ENCODE measurements at regions not wholly inside any gene's neighbourhood (a gene's known extent, or its start where the extent isn't known, plus 50 kb on each side); places are given as distances from the start of the nearest gene placed in this dataset.
"Not testable (repeated sequence)": the region's sequence is repeated elsewhere in the genome, so short reads cannot be mapped to it uniquely, and the experiment has no call there.

DNA sequence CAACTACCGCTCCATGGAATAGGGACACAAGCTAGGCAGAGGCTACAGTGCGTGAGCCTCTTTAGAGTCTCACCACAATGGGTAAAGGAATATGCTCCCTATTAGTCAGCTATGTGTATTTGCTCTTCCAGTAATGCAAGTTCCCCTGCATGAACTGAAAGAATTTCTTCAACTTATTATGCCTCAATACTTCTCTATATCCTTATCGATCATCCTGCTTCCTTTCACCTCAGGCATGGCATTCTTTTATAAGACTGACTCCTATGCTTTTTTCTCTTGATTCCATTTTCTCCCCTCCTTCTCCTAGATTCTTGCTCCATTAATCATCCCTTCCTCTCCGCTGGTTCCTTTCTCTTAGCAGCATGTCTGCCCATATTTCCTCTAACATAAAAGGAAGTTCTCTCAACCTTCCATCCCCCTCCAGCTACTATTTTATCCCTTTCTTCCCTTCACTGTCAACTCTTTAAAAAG, 94.5 kb upstream of the CPM start:
- in situ Hi-C loops (cut with HindIII; ENCODE audit: low sequenced_read_pairs), result no loop called here

DNA sequence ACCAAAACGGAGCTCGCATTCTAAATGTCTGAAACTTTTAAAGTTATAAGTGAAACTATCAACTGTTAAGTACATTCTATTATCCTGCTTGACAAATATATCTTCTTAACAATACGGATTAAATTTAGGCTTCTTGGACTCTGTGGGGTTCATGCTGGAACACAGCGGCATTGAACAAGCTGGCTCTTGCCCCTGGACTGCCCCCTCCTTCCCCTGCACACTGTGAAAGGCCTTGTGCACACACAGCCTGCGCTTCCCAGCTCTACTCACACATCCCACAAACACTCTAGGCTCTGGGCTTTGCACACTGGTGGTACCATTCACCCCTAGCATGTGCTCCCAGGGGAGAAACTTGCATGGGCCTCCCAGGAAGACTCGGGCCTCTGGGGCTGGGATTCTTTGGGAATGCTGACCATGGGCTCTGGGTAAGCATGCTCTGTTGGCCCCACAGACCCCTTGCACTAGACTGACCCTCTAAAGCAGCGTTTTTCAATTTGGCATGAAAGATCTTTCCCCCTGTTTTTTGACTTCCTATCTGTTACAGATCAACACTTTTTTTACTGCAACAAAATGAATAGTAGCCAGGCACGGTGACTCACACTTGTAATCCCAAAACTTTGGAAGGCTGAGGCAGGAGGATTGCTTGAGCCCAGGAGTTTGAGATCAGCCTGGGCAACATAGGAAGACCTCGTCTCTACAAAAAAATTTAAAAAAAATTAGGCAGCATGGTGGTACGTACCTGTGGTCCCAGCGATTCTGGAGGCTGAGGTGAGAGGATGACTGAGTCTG, 96.2 kb upstream of the CPM start:
- in situ Hi-C loops (cut with HindIII; ENCODE audit: low sequenced_read_pairs), result no loop called here

DNA sequence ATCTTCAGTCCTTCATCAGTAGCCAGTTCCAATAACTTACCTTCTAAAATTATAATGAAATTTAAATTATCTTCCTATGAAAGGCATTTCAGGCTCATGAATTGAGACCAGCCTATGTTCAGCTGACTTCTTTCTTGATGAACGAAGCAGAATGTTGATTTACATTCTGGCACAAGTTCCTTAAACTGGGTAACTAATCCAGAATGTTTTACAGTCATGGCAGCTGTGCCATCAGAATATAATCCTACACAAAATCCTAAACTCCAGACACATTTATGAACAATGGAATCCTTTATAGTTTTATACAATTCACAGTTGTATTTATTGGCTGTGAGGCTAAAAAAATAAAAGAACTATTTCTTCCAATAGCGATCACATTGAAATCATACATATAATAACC, 97.3 kb upstream of the CPM start:
- in situ Hi-C loops (cut with HindIII; ENCODE audit: low sequenced_read_pairs), result no loop called here

DNA sequence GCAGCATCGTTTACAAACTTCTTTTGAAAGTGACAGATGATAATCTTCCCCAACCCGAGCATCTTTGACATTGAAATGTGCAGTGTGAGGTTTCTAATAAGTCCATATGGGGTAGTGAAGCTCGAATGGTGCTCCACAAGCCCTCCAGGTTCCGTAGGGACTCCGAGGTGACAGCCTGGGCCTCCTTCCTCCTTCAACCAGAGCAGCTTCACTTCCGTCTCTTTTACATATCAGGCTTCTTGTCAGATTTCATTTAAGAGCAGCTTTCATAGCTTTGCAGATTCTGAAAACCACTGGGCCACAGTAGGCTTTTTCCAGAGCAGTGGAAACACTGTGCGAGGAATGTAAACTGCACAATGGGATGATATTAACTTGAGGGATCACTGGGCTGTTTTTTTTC, 103.6 kb upstream of the CPM start:
- in situ Hi-C loops (cut with HindIII; ENCODE audit: low sequenced_read_pairs), result no loop called here

DNA sequence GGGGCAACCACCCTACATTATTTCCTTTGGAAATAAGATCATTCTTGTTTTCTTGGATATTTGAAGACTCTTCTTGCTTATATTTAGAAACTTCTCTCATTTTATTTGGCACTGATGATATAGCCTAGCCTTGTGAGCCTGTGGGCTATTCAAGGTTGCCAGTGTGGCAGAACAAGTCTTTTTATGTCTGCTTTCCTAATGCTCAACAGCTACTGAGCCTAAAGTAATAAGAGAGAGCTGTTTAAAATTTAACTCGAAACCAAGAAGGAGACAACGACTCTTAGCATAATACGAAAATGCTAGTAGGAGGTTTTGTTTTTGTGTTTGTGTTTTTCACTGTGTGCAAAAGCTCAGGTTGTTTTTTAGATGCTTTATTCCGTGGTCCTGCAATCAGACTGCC, 104.0 kb upstream of the CPM start:
- in situ Hi-C loops (cut with HindIII; ENCODE audit: low sequenced_read_pairs), result no loop called here

DNA sequence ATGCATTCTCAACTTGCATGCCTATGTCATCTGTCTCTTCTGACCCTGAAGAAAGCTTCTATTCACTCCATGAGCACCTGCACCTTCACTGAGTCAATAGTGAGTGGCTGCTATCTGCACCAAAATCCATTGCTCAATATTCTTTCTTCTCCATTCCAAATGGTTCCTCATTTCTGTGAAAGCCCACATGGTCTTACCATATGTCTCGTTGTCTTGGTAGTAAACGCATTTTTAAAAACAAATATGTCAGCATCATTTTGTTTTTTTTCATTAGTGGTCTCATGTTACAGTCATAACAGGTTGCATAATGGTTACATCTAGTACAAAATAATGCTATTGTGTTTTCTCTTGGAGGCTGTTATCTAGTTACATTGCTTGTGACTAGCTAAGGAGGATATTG, 106.9 kb upstream of the CPM start:
- in situ Hi-C loops (cut with HindIII; ENCODE audit: low sequenced_read_pairs), result no loop called here

DNA sequence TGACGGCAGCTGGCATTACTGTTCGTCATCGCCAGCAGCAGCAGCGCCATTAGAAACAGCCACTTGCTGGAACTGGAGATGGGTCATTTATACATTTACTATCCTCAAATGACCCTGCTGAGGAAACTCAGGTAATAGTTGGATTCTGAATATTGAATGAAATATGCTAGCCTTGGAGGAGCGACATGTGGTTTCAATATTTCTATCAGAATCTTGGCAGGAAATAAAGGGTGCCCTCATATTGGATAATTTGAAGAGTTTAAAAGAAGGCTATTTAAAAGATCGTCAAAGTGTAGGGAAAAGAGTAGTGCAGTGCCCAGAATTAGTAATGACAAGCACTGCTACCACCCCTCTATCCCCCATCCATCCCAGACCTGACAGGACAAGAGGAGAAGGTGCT, 109.6 kb upstream of the CPM start:
- in situ Hi-C loops (cut with HindIII; ENCODE audit: low sequenced_read_pairs), result no loop called here

DNA sequence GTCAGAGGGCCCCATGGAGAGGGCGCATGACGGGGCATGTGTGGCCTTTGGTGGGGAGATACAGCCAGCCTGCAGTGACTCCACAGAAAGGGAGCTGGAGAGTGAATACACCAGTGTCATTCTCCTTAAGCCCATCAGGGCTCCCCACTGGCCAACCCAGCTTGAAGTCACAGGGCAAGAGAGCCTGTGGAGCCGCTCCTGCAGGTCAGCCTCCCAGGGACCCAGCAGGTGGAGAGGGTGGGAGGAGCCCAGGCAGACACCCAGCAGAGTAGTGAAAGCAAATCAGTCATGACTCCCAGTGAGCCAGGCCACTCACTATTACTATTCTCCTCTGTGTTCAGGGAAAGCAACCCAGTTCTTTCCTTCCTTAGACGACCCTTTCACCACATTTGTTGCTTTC, 110.0 kb upstream of the CPM start:
- in situ Hi-C loops (cut with HindIII; ENCODE audit: low sequenced_read_pairs), result no loop called here

DNA sequence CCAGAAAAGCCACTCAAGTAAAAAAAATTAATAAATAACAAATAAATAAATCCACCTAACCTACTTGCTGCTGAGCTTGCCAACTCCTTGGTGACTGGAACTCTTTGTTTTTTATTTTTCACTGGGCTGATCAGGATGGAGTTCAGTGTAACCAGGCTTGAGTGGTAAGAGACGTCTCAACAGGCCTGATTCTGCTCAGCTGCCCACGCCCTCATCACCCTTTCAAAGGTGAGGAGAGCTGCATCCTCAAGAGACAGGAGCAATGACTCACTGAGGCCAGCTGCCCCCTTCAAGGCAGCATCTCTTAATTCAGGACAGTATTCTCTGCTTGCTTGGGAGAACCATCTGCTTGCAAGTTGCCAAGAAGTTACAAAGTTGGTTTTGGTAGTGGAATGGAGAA, 111.9 kb upstream of the CPM start:
- in situ Hi-C loops (cut with HindIII; ENCODE audit: low sequenced_read_pairs), result no loop called here

DNA sequence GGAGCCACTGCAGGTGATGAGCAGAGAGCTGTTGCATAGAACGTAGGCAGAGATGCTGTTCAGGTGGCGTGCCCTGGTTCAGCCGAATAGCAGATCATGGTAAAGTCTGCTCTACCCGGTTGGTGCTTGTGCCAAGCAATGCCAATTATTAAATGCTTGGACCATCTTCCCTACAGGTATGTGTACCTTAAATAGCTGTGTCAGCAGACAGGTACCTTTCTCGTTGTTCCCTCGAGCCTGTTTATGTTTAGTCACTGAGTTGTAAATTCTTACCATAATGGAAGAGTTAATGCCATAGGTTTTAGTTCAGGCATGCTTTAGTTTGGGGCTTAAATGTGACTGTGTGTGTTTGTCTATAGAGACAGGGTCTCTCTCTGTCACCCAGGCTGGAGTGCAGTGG, 112.5 kb upstream of the CPM start:
- in situ Hi-C loops (cut with HindIII; ENCODE audit: low sequenced_read_pairs), result no loop called here

DNA sequence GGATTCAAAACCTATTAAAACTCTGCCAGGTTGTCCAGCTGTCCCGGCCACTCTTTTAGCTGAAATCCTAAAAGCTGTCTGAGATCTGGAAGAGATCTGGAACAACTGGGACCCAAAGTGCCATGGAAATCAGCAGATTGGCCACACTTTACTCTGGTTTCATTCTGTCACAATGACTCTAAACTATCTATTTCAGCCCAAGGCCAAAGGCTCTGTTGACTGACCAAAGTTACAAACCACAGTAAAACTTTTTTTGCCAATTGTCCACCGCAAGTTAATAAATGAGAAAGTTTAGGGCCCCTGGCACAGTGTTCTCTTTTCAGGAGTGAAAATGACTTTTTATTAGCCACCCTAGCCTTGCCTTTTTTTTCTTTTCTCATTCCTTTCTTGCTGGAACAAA, 113.4 kb upstream of the CPM start:
- in situ Hi-C loops (cut with HindIII; ENCODE audit: low sequenced_read_pairs), result no loop called here

DNA sequence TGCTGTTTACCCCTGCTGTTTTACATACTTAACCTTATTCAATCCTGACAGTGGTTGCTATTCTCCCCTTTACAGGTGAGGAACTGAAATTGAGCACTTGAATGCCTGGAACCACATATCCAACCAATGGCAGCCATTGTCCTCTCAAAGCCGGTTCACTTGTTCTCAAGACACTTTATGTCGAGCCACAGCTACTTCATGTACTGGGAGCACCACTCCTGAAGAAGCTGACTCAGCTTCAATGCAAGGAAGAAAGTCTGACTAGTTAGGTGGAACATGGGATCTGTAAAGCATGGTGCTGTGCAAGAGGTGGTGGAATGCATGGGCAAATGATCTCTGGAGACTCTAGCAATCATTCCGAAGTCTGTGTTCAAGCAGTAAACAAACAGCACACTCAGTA, 113.9 kb upstream of the CPM start:
- in situ Hi-C loops (cut with HindIII; ENCODE audit: low sequenced_read_pairs), result no loop called here

DNA sequence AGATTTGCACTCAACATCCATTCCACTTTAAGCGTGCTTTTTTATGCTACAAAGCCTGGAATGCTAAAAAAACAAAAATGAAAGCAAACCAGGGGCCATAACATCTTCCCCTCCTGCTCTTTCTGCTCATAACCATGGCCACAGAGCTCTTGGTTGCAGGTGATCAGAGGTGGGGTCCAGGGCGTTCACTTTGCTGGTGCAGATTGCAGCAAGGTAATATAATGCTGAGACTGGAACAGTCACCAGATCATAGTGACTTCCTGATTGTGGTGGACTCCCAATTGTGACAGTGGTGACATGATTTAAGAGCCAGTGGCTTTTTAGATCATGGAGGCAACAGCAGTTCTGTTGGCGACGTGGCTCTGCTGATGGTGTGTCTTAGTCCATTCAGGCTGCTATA, 115.0 kb upstream of the CPM start:
- in situ Hi-C loops (cut with HindIII; ENCODE audit: low sequenced_read_pairs), result no loop called here

DNA sequence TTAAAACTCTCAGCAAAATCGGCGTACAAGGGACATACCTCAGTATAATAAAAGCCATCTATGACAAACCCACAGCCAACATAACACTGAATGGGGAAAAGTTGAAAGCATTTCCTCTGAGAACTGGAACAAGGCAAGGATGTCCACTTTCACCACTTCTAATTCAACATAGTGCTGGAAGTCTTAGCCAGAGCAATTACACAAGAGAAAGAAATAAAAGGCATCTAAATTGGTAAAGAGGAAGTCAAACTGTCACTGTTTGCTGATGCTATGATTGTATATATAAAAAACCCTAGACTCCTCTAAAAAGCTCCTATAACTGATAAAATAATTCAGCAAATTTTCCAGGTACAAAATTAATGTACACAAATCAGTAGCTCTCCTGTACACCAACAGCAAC, 116.9 kb upstream of the CPM start:
- in situ Hi-C loops (cut with HindIII; ENCODE audit: low sequenced_read_pairs), result not testable (repeated sequence)

DNA sequence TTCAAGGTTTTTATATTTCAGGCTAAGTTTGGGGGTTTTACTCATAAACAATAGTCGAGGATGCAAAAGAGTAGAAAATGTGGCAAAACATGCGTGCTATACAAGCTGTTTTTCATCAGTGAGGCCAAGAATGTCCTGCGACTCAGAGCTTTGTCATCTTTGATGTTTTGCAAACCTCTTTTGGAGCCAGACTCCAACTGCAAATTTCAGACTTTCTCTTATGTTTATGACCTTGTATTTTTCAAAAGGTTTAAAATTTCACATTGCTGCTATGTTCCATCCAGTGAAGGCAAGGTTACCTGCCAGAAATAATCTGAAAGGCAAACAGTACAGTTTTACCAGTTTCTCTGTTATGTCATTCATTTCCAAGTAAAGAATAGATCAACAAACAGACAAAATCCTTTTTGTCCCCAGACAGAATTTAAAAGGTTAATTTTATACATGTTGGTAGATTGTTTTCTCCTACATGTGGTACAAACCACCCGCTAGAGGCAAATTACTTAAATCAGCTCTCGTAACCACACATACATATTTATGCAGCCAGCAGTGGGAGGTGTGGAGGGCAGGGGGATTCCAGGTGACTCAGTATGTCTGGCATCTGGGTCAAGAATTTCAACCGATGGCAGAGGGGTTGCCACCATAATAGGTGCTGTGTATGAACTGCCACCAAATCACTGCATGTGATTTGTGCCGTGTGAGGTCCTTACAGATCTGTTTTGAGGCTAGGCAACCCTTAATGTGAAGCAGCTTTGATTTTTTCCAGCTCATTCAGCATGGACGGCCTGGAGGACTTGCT, 119.8 kb upstream of the CPM start:
- in situ Hi-C loops (cut with HindIII; ENCODE audit: low sequenced_read_pairs), result no loop called here

DNA sequence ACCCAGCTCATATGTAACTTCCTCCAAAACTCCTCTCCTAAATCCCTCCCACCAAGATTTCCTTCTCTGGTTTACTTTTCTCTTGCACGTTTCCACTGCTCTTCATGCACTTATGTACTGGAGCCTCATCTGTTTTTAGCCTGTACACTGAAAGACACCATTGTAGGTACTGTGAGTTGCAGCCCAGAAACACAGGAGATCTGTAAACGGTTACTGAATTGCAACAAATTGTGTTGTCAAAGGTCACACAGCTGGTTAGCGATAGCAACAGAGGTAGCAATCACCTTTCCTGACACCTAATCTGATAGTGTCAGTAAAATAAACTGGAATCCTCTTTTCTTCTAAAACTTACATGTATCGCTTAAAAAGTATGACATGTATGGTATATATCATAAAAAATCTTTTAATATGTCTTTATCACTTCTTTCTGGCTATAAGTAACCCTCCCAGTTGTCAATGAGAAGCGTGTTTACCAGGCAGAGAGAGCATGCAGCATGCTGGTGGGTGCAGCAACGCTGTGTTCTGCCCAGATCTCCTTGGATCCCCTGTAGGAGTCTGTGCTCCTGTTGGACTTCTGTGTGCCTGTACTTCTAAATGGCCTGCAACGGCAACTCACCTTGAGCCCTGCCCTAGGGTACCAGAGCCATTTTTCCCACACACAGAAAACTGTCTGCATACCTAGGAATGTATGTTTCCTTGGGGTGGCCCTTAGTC, 121.5 kb upstream of the CPM start:
- in situ Hi-C loops (cut with HindIII; ENCODE audit: low sequenced_read_pairs), result no loop called here

DNA sequence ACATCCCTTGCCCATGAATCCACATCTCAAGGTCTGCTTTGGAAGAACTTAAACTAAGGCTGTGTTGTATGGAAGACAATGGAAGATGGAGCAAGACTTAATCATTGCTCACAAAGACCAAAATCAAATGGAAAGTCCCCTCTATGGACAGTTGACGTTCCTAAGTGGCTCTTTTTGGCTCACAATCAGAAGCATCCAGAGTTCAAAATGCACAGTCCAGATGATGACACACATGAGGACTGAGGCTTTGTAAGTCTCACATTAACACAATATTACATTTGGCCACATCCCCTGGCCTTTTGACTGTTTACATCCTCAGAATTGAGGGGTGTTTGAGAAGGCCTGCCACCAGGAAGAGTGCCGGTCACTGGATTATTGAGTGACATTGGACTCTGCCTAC, 122.3 kb upstream of the CPM start:
- in situ Hi-C loops (cut with HindIII; ENCODE audit: low sequenced_read_pairs), result no loop called here

DNA sequence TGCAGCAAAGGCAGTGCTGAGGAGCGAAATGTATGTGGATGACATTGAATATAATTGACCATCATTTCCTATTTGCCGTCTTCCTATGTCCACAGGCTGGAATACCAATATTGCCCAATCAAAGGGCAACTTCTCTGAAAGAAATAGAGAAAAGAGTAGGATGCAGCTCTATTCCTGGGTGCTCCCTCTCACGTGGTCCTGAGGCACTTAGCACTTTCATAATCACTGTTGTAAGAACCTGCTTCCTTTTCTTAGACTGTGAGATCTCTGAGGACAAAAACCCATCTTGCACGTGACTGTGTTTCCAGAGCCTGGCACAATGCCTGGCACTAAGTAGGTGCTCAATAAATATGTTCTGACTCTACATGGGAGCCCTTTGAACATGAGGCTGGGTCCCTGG, 122.7 kb upstream of the CPM start:
- in situ Hi-C loops (cut with HindIII; ENCODE audit: low sequenced_read_pairs), result no loop called here

DNA sequence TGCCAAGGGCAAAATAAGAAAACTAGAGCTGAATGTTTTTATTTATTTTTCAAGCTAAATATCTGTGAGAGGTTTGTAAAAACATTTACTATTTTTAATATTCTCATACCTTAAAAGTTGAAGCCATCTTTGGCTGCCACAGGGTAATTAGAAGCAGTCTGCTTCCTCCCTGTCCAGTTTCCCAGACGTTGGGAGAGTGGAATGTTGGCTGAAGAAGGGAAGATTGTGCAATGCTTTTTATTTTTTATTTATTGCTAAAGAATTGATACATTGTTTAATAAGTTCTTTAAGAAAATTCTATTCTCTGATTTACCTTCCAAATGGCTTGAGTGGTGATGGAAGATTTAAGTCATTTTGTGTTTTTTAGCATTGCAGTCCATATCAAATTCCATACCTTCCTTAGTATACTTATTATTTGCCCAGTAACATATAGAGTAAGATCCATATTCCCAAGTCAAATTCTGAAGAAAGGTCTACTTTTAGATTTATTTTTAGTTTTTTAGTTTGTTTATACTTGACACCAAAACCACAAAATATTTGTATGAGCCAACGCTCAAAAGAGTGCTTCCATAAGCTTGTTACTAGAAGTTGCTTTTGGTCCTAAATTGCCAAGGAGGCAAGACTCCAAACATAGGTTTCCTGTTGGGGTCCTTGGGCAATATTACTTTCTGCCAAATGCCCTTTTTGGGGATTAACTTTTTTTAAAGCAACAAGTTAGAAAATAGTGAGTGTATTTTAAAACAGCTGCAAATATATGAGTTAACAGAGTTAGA, 124.0 kb upstream of the CPM start:
- in situ Hi-C loops (cut with HindIII; ENCODE audit: low sequenced_read_pairs), result no loop called here

DNA sequence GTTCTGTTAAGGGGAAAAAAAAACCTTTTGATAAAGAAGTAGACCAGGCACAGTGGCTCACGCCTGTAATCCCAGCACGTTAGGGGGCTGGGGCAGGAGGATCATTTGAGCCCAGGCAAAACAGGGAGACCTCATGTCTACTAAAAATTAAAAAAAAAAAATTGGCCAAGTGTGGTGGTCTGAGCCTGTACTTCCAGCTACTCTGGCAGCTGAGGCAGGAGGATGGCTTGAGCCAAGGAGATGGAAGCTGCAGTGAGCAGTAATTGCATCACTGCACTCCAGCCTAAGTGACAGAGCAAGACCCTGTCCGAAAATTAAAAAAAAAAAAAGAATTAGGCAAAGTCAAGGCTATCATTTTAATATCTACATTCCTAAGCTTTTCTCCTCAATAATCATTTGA, 124.8 kb upstream of the CPM start:
- in situ Hi-C loops (cut with HindIII; ENCODE audit: low sequenced_read_pairs), result no loop called here

All from DLD1 (cell line).